ENCODE measurements at regions not wholly inside any gene's neighbourhood (a gene's known extent, or its start where the extent isn't known, plus 50 kb on each side); places are given as distances from the start of the nearest gene placed in this dataset.

GRCh38 chr2:58508006-58508405 lies 266.9 kb upstream of the FANCL start:
- TF ChIP-seq CTCF (conservative IDR thresholded peaks at IDR 0.05; ENCODE audit: low read length): no peak
- DNase-seq (ENCODE audit: low read depth): no peak
- no peak overlapping the region for H3K4me3 ChIP-seq (ENCODE audit: low read length)

GRCh38 chr2:58503918-58504317 lies 262.8 kb upstream of the FANCL start:
- TF ChIP-seq CTCF (conservative IDR thresholded peaks at IDR 0.05; ENCODE audit: low read length): no peak
- no peak overlapping the region for H3K4me3 ChIP-seq (ENCODE audit: low read length)
- no peak for DNase-seq (ENCODE audit: low read depth)

GRCh38 chr2:58502931-58503330 lies 261.8 kb upstream of the FANCL start:
- TF ChIP-seq CTCF (conservative IDR thresholded peaks at IDR 0.05; ENCODE audit: low read length): no peak
- H3K4me3 ChIP-seq (ENCODE audit: low read length): no peak overlapping the region
- no peak for DNase-seq (ENCODE audit: low read depth)

DNA sequence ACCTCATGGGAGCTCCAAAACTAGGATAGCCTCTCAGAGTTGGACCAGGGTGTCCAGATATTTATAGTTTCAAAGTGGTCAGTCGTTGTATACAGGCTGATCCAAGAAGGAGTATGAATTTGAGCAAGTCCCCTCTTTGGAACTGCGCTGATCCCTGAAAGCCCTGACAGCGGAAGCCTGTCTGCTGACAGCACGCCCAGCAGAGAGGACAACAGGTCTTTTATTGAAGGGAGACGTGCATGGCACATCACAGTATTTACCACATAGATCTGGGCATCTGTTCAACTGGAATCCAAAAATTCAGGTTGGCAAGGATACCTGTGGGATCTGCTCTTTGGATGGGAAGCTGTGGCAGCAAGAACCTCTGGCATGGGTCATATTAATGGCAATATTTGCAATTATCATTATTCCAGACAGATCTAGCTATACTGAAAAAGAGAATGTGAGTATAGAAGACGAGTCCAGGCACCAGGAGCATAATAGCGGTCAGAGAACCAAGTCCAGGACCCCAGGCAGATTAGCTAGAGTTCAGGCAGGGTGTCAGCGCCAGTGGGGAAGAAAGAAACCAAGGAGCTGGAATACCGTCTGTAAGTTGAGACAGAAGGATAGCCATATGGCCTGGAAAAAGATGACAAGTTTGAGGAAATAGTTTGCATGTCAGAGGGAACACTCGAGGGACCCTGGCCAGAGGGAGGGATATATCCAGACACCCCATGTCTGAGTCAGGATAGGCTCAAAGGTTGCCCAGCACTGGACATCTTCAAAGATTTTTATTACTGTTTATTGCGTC lies 260.4 kb upstream of the FANCL start:
- no peak for DNase-seq (ENCODE audit: low read depth)
- TF ChIP-seq CTCF (conservative IDR thresholded peaks at IDR 0.05; ENCODE audit: low read length): no peak
- H3K4me3 ChIP-seq (ENCODE audit: low read length): no peak overlapping the region

GRCh38 chr2:58497168-58497567 lies 256.0 kb upstream of the FANCL start:
- DNase-seq (ENCODE audit: low read depth): no peak
- no peak overlapping the region for H3K4me3 ChIP-seq (ENCODE audit: low read length)
- TF ChIP-seq CTCF (conservative IDR thresholded peaks at IDR 0.05; ENCODE audit: low read length): no peak

- TF ChIP-seq CTCF (conservative IDR thresholded peaks at IDR 0.05; ENCODE audit: low read length): no peak
Observed at GRCh38 chr2:58495806-58496205, 254.7 kb upstream of the FANCL start.

GRCh38 chr2:58494071-58494501 lies 253.0 kb upstream of the FANCL start:
- TF ChIP-seq CTCF (conservative IDR thresholded peaks at IDR 0.05; ENCODE audit: low read length): no peak
- no peak for DNase-seq (ENCODE audit: low read depth)
- H3K4me3 ChIP-seq (ENCODE audit: low read length): no peak overlapping the region

More at GRCh38 chr2:58495806-58496205, 254.7 kb upstream of the FANCL start:
- no peak overlapping the region for H3K4me3 ChIP-seq (ENCODE audit: low read length)
- no peak for DNase-seq (ENCODE audit: low read depth)
